Progenitor cell of endocrine pancreas (in vitro differentiated cells): ENCODE measurements at regions not wholly inside any gene's neighbourhood (a gene's known extent, or its start where the extent isn't known, plus 50 kb on each side); places are given as distances from the start of the nearest gene placed in this dataset.
A peak's percentile ranks its signal among the peaks of the same experiment; 100 is the strongest.

Source experiments
- DNase-seq: peaks from one replicate; pipeline ENCODE4 v3.0.0; 2021; ENCODE audit warnings: low spot score; ENCODE audit not compliant: unreplicated experiment
- H3K27ac Mint-ChIP-seq: 2 replicates; pipeline ENCODE4 v1.8.0; 2021; ENCODE audit warnings: mild to moderate bottlenecking, moderate library complexity, mixed read lengths
- H3K27me3 Mint-ChIP-seq: 2 replicates; pipeline ENCODE4 v1.8.0; 2021; ENCODE audit warnings: mixed read lengths
- H3K36me3 Mint-ChIP-seq: 2 replicates; pipeline ENCODE4 v1.8.0; 2022; ENCODE audit warnings: mixed read lengths; ENCODE audit not compliant: insufficient read depth
- H3K4me1 Mint-ChIP-seq: 2 replicates; pipeline ENCODE4 v1.8.0; 2021; ENCODE audit warnings: low read depth, mixed read lengths
- H3K4me3 Mint-ChIP-seq: 2 replicates; pipeline ENCODE4 v1.8.0; 2021; ENCODE audit warnings: low read depth, mild to moderate bottlenecking, moderate library complexity, mixed read lengths
- H3K9me3 Mint-ChIP-seq: 2 replicates; pipeline ENCODE4 v1.8.0; 2021; ENCODE audit warnings: low read depth, mixed read lengths
- TF ChIP-seq, protein P1 (sequence below): fragments of 200-600 bp; sonication (generic); IDR thresholded peaks from one replicate; pipeline ENCODE4 v1.5.0; 2021; ENCODE audit warnings: antibody characterized with exemption, mild to moderate bottlenecking; ENCODE audit not compliant: unreplicated experiment

DNA sequence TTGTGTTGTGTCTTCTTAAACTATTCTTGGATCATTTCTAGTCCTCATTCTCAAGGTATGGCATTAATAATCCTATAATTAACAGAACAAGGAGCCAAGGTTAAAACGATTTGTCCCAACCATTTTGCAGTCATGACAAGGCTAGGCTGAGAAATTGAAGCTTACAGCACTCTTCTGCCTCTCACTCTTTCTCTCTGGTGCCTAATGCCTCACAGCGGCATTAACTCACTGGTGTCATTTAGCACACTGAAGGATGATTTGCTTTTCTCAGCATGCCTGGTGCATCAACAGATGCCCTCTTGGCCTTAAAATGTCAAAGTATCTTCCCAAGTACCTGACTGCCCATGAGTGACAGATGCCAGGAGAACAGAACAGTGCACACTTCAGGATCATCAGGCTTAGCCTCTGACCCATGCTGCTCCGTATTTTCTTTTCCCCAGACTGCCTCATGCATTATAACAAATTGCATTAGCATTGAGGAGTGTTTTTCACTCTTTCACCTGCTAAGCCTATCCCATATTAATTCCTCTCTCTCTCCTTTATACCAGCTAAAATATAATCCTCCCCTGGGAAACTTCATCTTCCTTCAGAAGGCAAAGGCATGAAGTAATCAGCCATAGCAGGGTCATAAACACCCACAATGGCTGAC, 61.1 kb upstream of the SV2C start:
- H3K9me3 Mint-ChIP-seq = no peaks in the 10 kb centered on the region
- no peak overlapping the region for H3K27ac Mint-ChIP-seq
- TF ChIP-seq, protein P1, sequence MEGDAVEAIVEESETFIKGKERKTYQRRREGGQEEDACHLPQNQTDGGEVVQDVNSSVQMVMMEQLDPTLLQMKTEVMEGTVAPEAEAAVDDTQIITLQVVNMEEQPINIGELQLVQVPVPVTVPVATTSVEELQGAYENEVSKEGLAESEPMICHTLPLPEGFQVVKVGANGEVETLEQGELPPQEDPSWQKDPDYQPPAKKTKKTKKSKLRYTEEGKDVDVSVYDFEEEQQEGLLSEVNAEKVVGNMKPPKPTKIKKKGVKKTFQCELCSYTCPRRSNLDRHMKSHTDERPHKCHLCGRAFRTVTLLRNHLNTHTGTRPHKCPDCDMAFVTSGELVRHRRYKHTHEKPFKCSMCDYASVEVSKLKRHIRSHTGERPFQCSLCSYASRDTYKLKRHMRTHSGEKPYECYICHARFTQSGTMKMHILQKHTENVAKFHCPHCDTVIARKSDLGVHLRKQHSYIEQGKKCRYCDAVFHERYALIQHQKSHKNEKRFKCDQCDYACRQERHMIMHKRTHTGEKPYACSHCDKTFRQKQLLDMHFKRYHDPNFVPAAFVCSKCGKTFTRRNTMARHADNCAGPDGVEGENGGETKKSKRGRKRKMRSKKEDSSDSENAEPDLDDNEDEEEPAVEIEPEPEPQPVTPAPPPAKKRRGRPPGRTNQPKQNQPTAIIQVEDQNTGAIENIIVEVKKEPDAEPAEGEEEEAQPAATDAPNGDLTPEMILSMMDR = no peak

DNA sequence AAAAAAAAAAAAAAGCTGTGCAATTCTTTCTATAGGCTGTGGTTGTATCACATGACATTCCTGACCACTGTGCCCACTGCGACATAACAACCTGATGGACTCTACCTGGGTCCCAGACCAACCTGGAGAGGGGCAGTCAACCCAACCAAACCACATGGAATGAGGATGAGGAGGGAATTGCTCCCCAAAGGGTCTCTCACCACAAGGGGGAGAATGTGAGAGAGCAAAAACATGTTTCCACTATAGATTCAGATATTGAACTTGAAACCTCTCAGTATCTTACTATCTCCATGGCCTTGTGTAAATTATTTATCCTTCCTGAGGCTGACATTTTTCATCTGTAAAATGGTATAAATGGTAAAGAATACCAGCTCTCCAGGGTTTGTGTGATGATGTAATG, 66.9 kb upstream of the SV2C start:
- Mint-ChIP-seq H3K4me1 (no peaks in the 10 kb centered on the region), H3K27ac (no peak overlapping the region), H3K9me3 (no peaks in the 10 kb centered on the region), H3K27me3 (peaks cover 17% of the 10 kb centered on the region), H3K4me3 (no peak overlapping the region), H3K36me3 (no peaks in the 10 kb centered on the region)
- DNase-seq = no peak
- TF ChIP-seq, protein P1 = peak; percentile 20

More for the DNA sequence above, 61.1 kb upstream of the SV2C start:
- Mint-ChIP-seq H3K4me3 (no peak overlapping the region), H3K36me3 (no peaks in the 10 kb centered on the region), H3K27me3 (peaks cover 21% of the 10 kb centered on the region), H3K4me1 (no peaks in the 10 kb centered on the region)
- no peak for DNase-seq

DNA sequence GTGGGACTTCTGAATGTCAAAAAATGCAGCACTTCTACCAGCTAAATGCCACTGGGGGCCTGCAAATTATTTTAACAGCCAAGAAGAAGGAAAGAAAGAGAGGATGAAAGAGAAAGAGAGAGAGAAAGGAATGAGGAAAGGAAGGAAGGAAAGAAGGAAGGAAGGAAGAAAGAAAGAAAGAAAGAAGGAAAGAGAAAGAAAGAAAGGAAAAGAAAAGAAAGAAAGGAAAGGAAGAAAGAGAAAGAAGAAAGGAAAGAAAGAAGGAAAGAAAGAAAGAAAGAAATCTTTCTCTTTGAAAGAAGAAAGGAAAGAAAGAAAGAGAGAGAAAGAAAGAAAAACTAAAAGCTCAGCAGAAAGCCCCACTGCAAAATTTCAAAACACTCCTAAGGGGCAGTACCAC, 69.2 kb upstream of the SV2C start:
- TF ChIP-seq, protein P1 = no peak
- Mint-ChIP-seq H3K36me3 (no peaks in the 10 kb centered on the region), H3K9me3 (no peaks in the 10 kb centered on the region), H3K27ac (no peak overlapping the region), H3K4me1 (no peaks in the 10 kb centered on the region), H3K27me3 (peaks cover 12% of the 10 kb centered on the region), H3K4me3 (no peak overlapping the region)
- DNase-seq = no peak

DNA sequence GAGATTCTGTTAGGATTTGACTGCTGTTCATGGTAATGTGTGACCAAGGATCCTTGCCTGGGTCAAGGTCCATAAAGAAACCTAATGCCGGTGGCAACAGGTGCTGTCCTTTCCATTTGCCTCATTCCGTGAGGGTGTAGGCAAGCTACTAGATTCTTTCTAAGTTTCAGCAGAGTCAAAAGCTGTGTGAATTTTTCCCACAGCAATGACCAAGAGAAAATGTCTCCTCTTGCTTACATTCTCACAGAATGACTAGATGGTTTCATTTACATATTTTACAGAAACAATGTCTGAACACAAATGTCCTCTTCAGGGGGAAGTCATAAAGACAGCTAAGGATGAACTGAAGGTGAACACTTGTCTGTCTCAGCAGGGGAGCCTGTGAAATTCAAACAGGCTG, 75.3 kb upstream of the SV2C start:
- Mint-ChIP-seq H3K36me3 (no peaks in the 10 kb centered on the region), H3K4me3 (no peak overlapping the region), H3K27me3 (no peaks in the 10 kb centered on the region), H3K27ac (no peak overlapping the region), H3K9me3 (no peaks in the 10 kb centered on the region), H3K4me1 (peaks cover 2% of the 10 kb centered on the region)
- DNase-seq = no peak
- TF ChIP-seq, protein P1 = no peak

DNA sequence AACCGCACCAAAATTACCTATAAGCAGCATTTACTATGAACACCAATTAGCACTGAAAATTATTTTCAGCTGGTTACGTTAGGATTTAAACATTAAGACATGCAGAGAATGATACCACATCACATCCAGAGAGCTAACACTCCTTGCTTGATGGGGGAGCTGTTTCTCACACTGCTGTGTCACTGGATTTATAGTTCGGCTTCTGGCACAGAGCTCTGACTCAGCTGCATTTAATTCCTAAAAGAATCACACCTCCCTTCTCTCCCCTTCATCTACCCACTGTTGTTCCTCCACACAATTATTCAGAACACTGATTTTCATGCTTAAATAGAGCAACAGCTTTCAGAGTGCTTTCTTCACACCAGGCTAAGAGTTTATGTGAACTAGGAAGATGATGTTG, 82.6 kb upstream of the SV2C start:
- no peak for DNase-seq
- Mint-ChIP-seq H3K36me3 (no peaks in the 10 kb centered on the region), H3K4me3 (no peak overlapping the region), H3K27ac (no peak overlapping the region), H3K9me3 (peaks cover 12% of the 10 kb centered on the region), H3K4me1 (no peaks in the 10 kb centered on the region), H3K27me3 (no peaks in the 10 kb centered on the region)
- TF ChIP-seq, protein P1 = no peak
